GM23248 (cell line): ENCODE measurements at regions not wholly inside any gene's neighbourhood (a gene's known extent, or its start where the extent isn't known, plus 50 kb on each side); places are given as distances from the start of the nearest gene placed in this dataset.

ENCODE experiments used
- EZH2 ChIP-seq: fragments of 200-600 bp; sonication (generic); IDR thresholded peaks from 2 replicates; pipeline ENCODE4 v1.6.1; 2018; ENCODE audit warnings: antibody characterized with exemption, mild to moderate bottlenecking; ENCODE audit not compliant: insufficient read depth, poor library complexity, severe bottlenecking
- EZH2phosphoT487 ChIP-seq: fragments of 200-600 bp; sonication (generic); IDR thresholded peaks from 2 replicates; pipeline ENCODE4 v1.6.1; 2018; ENCODE audit warnings: antibody characterized with exemption, moderate library complexity, mild to moderate bottlenecking, low read depth; ENCODE audit not compliant: insufficient read depth

DNA sequence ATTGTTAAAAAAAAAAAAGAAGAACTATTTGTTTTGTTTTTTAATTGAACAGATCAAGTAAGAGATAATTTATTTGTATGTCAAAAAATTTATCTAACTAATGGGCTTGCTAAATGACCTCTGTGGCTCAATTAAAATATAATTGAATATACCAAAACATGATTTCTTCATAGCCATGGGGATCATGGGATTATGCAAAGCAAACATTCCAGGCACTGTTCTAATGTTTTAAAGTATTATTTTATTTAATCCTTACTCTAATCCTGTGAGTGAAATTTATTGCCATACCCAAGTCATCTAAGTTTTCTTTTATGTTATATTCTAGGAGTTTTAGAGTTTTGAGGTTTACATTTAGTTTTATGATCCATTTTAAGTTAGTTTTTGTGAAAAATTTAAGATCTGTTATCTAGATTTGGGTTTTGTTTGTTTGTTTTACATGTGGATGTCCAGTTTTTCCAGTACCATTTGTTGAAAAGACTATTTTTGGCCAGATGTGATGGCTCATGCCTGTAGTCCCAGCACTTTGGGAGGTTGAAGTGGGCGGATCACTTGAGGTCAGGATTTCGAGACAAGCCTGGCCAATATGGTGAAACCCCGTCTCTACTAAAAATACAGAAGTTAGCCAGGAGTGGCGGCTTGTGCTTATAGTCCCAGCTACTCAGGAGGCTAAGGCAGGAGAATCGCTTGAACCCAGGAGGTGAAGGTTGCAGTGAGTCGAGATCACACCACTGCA lies 52.3 kb upstream of the CNOT10 start:
- TF ChIP-seq EZH2 (no peak), EZH2phosphoT487 (no peak)
